HUES64 (cell line): ENCODE measurements at regions not wholly inside any gene's neighbourhood (a gene's known extent, or its start where the extent isn't known, plus 50 kb on each side); places are given as distances from the start of the nearest gene placed in this dataset.

Experiments used
- H3K27ac ChIP-seq: 2 replicates; pipeline ENCODE4 v1.7.0; 2013; ENCODE audit warnings: low read depth, low read length, inconsistent platforms
- H3K27me3 ChIP-seq: 2 replicates; pipeline ENCODE4 v1.6.1; 2013; ENCODE audit warnings: mild to moderate bottlenecking, low read length; ENCODE audit not compliant: insufficient read depth
- H3K36me3 ChIP-seq: 2 replicates; pipeline ENCODE4 v1.6.1; 2013; ENCODE audit warnings: mild to moderate bottlenecking, low read length; ENCODE audit not compliant: insufficient read depth
- H3K4me1 ChIP-seq: 2 replicates; pipeline ENCODE4 v1.6.1; 2013; ENCODE audit warnings: mild to moderate bottlenecking, low read length, moderate library complexity; ENCODE audit not compliant: insufficient read depth
- H3K4me3 ChIP-seq: 2 replicates; pipeline ENCODE4 v1.5.1; 2013; ENCODE audit warnings: mild to moderate bottlenecking, low read length, moderate library complexity
- H3K9ac ChIP-seq: 2 replicates; pipeline ENCODE4 v1.6.1; 2013; ENCODE audit warnings: mild to moderate bottlenecking, low read depth, low read length
- H3K9me3 ChIP-seq: 2 replicates; pipeline ENCODE4 v1.6.1; 2013; ENCODE audit warnings: low read depth, low read length; ENCODE audit not compliant: insufficient read depth
- WGBS: fragments of 150-250, 120-280 bp; methylation state at CpG from one replicate; pipeline ENCODE4 v1.1.7; 2013; ENCODE audit warnings: missing lambda C conversion rate; 5-methylcytosine and 5-hydroxymethylcytosine counted together

- H3K27me3 ChIP-seq, result no peaks in the 10 kb centered on the region
- peaks cover 8% of the 10 kb centered on the region; the same call in 1 of the 2 replicates for H3K4me1 ChIP-seq
- no peak overlapping the region for H3K27ac ChIP-seq
- no peaks in the 10 kb centered on the region for H3K36me3 ChIP-seq
- WGBS, result 74% methylated on average over 2 of the region's 2 CpGs
- no peaks in the 10 kb centered on the region for H3K9me3 ChIP-seq
- no peak overlapping the region for H3K4me3 ChIP-seq
- H3K9ac ChIP-seq, result no peak overlapping the region
Observed at GRCh38 chr11:91869686-91870085, 354.9 kb upstream of the FAT3 start.

- H3K4me3 ChIP-seq, result no peak overlapping the region
- no peak overlapping the region for H3K9ac ChIP-seq
- WGBS, result 91% methylated on average over 3 of the region's 3 CpGs
- H3K27ac ChIP-seq, result no peak overlapping the region
- H3K4me1 ChIP-seq, result peaks cover 8% of the 10 kb centered on the region; the same call in 1 of the 2 replicates
- H3K27me3 ChIP-seq, result no peaks in the 10 kb centered on the region
- no peaks in the 10 kb centered on the region for H3K9me3 ChIP-seq
- no peaks in the 10 kb centered on the region for H3K36me3 ChIP-seq
Observed at GRCh38 chr11:91866642-91867041, 358.0 kb upstream of the FAT3 start.

DNA sequence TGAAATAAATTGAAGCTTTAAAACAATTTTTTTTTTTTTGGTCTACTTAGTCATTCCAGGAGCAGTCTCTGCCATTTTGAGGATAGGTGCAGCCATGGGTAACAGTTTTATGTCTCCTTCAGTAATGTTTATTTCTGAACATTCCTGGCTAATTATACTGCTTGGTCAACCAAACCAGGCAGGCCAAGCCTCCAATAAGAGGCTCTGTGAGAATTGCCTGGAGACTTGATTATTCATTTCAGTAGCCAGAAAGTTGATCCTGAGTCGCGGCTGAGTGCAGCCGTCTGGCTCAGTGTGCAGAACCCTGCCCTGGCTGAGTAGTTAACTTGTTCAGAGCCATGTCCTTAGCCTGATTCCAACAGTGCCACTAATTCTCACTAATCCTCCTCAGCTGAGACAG lies 364.0 kb upstream of the FAT3 start:
- WGBS, result 83% methylated on average over 3 of the region's 3 CpGs
- H3K9ac ChIP-seq, result no peak overlapping the region
- H3K36me3 ChIP-seq, result no peaks in the 10 kb centered on the region
- H3K4me1 ChIP-seq, result no peaks in the 10 kb centered on the region
- no peak overlapping the region for H3K4me3 ChIP-seq
- H3K9me3 ChIP-seq, result no peaks in the 10 kb centered on the region
- no peaks in the 10 kb centered on the region for H3K27me3 ChIP-seq
- no peak overlapping the region for H3K27ac ChIP-seq

DNA sequence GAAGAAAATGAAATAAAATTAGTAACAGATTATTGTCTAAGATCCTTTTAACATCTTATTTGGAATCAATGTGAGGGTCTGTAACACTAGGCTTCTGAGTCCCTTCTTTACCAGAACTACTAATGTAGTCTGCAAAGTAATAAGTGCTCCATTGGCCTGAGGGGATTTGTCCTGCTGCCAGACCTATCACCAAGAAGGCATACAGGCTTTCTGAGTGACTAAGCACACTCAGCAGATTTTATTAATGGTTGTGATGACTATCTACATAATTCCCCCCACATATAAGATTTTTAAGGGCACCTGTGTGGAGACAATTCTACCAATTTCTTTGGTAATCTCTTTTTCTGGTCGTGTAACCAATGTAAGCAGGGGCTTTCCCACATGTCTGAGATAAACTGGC lies 365.0 kb upstream of the FAT3 start:
- Histone ChIP-seq H3K4me1 (no peaks in the 10 kb centered on the region), H3K4me3 (no peak overlapping the region), H3K27me3 (no peaks in the 10 kb centered on the region), H3K27ac (no peak overlapping the region), H3K9me3 (no peaks in the 10 kb centered on the region), H3K36me3 (no peaks in the 10 kb centered on the region), H3K9ac (no peak overlapping the region)
- 91% methylated on average over 1 of the region's 1 CpG for WGBS

GRCh38 chr11:91857179-91857578 lies 367.4 kb upstream of the FAT3 start:
- H3K9me3 ChIP-seq, result no peaks in the 10 kb centered on the region
- no peaks in the 10 kb centered on the region for H3K27me3 ChIP-seq
- no peaks in the 10 kb centered on the region for H3K36me3 ChIP-seq
- no peaks in the 10 kb centered on the region for H3K4me1 ChIP-seq
- H3K9ac ChIP-seq, result no peak overlapping the region
- no peak overlapping the region for H3K4me3 ChIP-seq
- no peak overlapping the region for H3K27ac ChIP-seq
- no CpG with 5 or more reads among the region's 1 CpG for WGBS

DNA sequence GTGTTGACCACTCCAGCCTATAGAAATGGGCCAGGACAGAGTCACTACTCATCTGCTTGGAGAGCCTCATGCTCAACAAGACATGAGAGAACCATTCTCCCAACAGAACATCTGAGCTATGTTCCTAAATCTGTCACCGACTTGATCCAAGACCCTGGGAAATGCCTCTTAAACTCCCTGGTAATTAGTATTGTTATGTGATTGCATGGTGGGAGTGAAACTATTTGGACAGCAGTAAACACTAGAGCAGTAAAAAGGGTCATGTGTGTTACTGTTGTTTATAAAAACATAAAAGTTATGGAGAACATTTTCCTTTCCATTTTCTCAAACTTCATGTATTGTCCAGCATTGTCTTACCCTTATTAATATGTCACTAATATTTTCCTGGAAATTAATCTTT lies 369.8 kb upstream of the FAT3 start:
- Histone ChIP-seq H3K9ac (no peak overlapping the region), H3K4me1 (peaks cover 9% of the 10 kb centered on the region), H3K27ac (no peak overlapping the region), H3K9me3 (no peaks in the 10 kb centered on the region), H3K36me3 (no peaks in the 10 kb centered on the region), H3K27me3 (no peaks in the 10 kb centered on the region), H3K4me3 (no peak overlapping the region)
- 95% methylated on average over 1 of the region's 1 CpG for WGBS

GRCh38 chr11:91854171-91854570 lies 370.4 kb upstream of the FAT3 start:
- no peaks in the 10 kb centered on the region for H3K9me3 ChIP-seq
- H3K4me3 ChIP-seq, result no peak overlapping the region
- no peak overlapping the region for H3K27ac ChIP-seq
- H3K4me1 ChIP-seq, result peaks cover 9% of the 10 kb centered on the region
- H3K36me3 ChIP-seq, result no peaks in the 10 kb centered on the region
- H3K27me3 ChIP-seq, result no peaks in the 10 kb centered on the region
- no peak overlapping the region for H3K9ac ChIP-seq

- 83% methylated on average over 2 of the region's 2 CpGs for WGBS
- H3K27me3 ChIP-seq, result no peaks in the 10 kb centered on the region
- H3K9ac ChIP-seq, result no peak overlapping the region
- H3K9me3 ChIP-seq, result no peaks in the 10 kb centered on the region
- no peak overlapping the region for H3K4me3 ChIP-seq
- H3K4me1 ChIP-seq, result peaks cover 9% of the 10 kb centered on the region
- no peaks in the 10 kb centered on the region for H3K36me3 ChIP-seq
- no peak overlapping the region for H3K27ac ChIP-seq
Observed at GRCh38 chr11:91851908-91852307, 372.7 kb upstream of the FAT3 start.

GRCh38 chr11:91850533-91851275 lies 373.9 kb upstream of the FAT3 start:
- Histone ChIP-seq H3K9me3 (no peaks in the 10 kb centered on the region), H3K9ac (no peak overlapping the region)

GRCh38 chr11:91850021-91850420 lies 374.6 kb upstream of the FAT3 start:
- no peak overlapping the region for H3K4me3 ChIP-seq

More at GRCh38 chr11:91850533-91851275, 373.9 kb upstream of the FAT3 start:
- WGBS, result 83% methylated on average over 6 of the region's 7 CpGs
- Histone ChIP-seq H3K27me3 (no peaks in the 10 kb centered on the region), H3K36me3 (no peaks in the 10 kb centered on the region), H3K4me1 (peaks cover 9% of the 10 kb centered on the region), H3K4me3 (no peak overlapping the region), H3K27ac (no peak overlapping the region)

DNA sequence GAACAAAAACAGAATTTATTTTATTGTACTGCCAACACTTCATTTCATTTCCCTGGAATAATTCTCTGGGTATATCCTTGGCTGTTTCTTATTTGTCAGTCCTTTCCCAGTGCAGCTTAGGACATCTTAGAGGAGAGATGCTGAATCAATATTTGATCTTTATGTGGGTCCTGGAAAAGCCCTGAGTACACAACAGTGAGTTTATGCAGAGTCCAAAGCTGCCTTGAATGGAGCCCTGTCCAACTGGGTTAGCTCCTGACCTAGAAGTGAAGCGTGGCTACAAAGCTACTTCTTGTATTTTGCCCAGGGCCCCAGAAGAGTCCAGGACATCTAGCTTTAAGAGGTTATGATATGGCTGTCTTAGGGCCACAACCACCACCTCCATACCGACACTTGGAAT lies 378.0 kb upstream of the FAT3 start:
- 100% methylated on average over 2 of the region's 2 CpGs for WGBS
- Histone ChIP-seq H3K4me3 (no peak overlapping the region), H3K4me1 (peaks cover 9% of the 10 kb centered on the region), H3K27ac (no peak overlapping the region), H3K9ac (no peak overlapping the region), H3K27me3 (no peaks in the 10 kb centered on the region), H3K9me3 (no peaks in the 10 kb centered on the region), H3K36me3 (no peaks in the 10 kb centered on the region)

More at GRCh38 chr11:91850021-91850420, 374.6 kb upstream of the FAT3 start:
- H3K9me3 ChIP-seq, result no peaks in the 10 kb centered on the region
- H3K4me1 ChIP-seq, result peaks cover 9% of the 10 kb centered on the region
- 95% methylated on average over 6 of the region's 6 CpGs for WGBS
- no peak overlapping the region for H3K9ac ChIP-seq
- H3K36me3 ChIP-seq, result no peaks in the 10 kb centered on the region
- no peaks in the 10 kb centered on the region for H3K27me3 ChIP-seq
- no peak overlapping the region for H3K27ac ChIP-seq

DNA sequence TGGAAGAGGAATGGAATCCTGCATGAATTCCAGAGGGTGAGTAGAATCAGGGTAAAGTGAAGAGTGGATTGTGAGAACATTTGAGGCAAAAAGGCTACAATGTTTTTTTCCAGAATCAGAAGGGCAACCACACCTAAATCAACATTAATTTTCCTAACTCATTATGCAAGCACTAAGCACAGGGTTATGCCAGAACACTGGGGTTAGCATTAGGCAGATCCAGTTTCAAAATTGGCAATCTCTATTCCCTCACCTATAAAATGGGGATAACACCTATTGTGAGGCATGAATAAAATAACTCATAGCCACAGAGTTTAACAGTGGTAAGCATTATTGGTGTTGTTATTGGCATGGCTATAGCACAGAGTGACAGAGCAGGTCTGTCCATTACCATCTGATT lies 378.6 kb upstream of the FAT3 start:
- Histone ChIP-seq H3K4me3 (no peak overlapping the region), H3K27ac (no peak overlapping the region), H3K9me3 (no peaks in the 10 kb centered on the region), H3K27me3 (no peaks in the 10 kb centered on the region), H3K9ac (no peak overlapping the region), H3K36me3 (no peaks in the 10 kb centered on the region), H3K4me1 (peaks cover 8% of the 10 kb centered on the region)
